Psoas muscle (tissue), 7 donors: ENCODE measurements at regions not wholly inside any gene's neighbourhood (a gene's known extent, or its start where the extent isn't known, plus 50 kb on each side); places are given as distances from the start of the nearest gene placed in this dataset.

Source experiments
- ATAC-seq, 4 donors: fragments of 200-7000 bp; cut with Tn5 transposase; one replicate each; pipeline ENCODE4 v1.9.1; 2020; ENCODE audit warnings: moderate library complexity in 3 of 4, mild to moderate bottlenecking in 2 of 4
- DNase-seq, 2 donors: peaks; one replicate each; pipeline ENCODE4 v3.0.0-alpha.2; 2020
- H3K27ac ChIP-seq: fragments of 200-600 bp; one replicate; pipeline ENCODE4 v1.8.0; 2022
- H3K27me3 ChIP-seq, 3 donors: fragments of 200-600 bp in 1 of 3; one replicate each; pipeline versions ENCODE4 v1.6.1 to v1.8.0; 2013 to 2022; ENCODE audit warnings: low read length in 2 of 3, mild to moderate bottlenecking in 2 of 3, moderate library complexity in 1 of 3; ENCODE audit not compliant: insufficient read depth in 3 of 3
- H3K36me3 ChIP-seq, 2 donors: fragments of 200-600 bp in 1 of 2; one replicate each; pipeline versions ENCODE4 v1.6.1 to v1.8.0; 2013 to 2022; ENCODE audit warnings: low read depth in 1 of 2, mild to moderate bottlenecking in 1 of 2, moderate library complexity in 1 of 2; ENCODE audit not compliant: insufficient read depth in 1 of 2
- H3K4me1 ChIP-seq: fragments of 200-600 bp; one replicate; pipeline ENCODE4 v1.8.0; 2022
- H3K4me3 ChIP-seq: fragments of 200-600 bp; one replicate; pipeline ENCODE4 v1.8.0; 2022; ENCODE audit warnings: mild to moderate bottlenecking
- H3K9me3 ChIP-seq: fragments of 200-600 bp; one replicate; pipeline ENCODE4 v1.8.0; 2022
- WGBS, 3 donors: extraction: QIAGEN DNeasy Blood & Tissue Kit; methylation state at CpG; one replicate each; pipeline versions ENCODE4 v1.1.6 to v1.1.7; 2013; 5-methylcytosine and 5-hydroxymethylcytosine counted together
- intact Hi-C, 2 donors: fragments of 100-400 bp; cut with DNase I; formaldehyde crosslinking; loops; one replicate each; pipeline versions ENCODE4 v1.11.0 to v1.14.2; 2022
- TF ChIP-seq, protein P1 (sequence below): fragments of 200-600 bp; IDR thresholded peaks from one replicate; pipeline ENCODE4 v1.8.0; 2022; ENCODE audit warnings: antibody characterized with exemption
- donor health status: healthy with polysubstance abuse.
- donor health status: DM: no; HTN: no; CAD: no; lungs with moderate emphysema.
- donor health status: Bipolar disorder and iron deficiency.
- donor health status: healthy.
- donor health status: DM: yes; HTN: yes; CAD: no.
- donor health status: DM: no; HTN: no; CAD: no.
- donor health status: DM: yes; HTN: yes; CAD: no.

DNA sequence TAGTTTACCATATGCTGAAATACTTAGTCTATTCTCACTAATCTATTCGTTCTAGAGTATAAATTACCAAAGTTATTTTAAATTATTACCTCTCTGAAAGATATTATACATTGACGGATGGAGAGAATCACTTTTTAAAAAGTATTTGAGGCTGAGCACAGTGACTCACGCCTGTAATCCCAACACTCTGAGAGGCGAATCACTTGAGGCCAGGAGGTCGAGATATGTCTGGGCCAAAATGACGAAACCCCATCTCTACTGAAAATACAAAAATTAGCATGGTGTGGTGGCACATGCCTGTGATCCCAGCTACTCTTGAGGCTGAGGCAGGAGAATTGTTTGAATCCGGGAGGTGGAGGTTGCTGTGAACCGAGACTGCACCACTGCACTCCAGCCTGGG lies 64.0 kb upstream of the SPATA31C2 start:
- 84 to 85% (median 84%) methylated on average over 8 of the region's 8 CpGs for WGBS, 3 donors
- Histone ChIP-seq H3K36me3 (no peaks in the 10 kb centered on the region), H3K9me3 (no peaks in the 10 kb centered on the region), H3K27ac (no peak overlapping the region), H3K27me3 (no peaks in the 10 kb centered on the region), H3K4me3 (no peak overlapping the region), H3K4me1 (peaks cover 2% of the 10 kb centered on the region)
- intact Hi-C loops: no loop called here
- TF ChIP-seq, protein P1, sequence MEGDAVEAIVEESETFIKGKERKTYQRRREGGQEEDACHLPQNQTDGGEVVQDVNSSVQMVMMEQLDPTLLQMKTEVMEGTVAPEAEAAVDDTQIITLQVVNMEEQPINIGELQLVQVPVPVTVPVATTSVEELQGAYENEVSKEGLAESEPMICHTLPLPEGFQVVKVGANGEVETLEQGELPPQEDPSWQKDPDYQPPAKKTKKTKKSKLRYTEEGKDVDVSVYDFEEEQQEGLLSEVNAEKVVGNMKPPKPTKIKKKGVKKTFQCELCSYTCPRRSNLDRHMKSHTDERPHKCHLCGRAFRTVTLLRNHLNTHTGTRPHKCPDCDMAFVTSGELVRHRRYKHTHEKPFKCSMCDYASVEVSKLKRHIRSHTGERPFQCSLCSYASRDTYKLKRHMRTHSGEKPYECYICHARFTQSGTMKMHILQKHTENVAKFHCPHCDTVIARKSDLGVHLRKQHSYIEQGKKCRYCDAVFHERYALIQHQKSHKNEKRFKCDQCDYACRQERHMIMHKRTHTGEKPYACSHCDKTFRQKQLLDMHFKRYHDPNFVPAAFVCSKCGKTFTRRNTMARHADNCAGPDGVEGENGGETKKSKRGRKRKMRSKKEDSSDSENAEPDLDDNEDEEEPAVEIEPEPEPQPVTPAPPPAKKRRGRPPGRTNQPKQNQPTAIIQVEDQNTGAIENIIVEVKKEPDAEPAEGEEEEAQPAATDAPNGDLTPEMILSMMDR: no peak
- DNase-seq (no peak), ATAC-seq (no peak)

DNA sequence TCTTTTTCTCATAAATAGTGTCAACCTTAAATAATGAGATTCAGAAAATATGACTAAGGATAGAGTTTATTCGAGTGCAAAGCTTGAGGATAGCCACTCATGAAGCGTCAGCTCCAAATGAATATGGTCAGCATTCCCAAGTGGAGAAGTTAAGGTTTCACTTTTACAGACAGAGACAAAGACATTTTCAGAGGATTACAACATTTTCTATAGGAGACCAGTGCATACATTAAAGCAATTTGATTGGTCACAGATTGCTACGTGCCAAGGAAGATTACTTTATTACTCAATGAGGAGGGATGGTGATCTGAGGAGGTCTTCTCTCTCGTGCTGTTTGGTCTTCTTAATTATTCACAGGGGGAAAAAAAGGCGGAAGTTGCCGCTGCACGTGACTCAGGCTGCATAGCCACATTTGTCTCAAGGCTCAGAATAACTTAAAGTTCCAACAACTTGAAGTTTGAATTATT lies 60.1 kb upstream of the SPATA31C2 start:
- WGBS, 3 donors: 15 to 21% (median 16%) methylated on average over 7 of the region's 7 CpGs
- H3K27ac ChIP-seq: no peak overlapping the region

DNA sequence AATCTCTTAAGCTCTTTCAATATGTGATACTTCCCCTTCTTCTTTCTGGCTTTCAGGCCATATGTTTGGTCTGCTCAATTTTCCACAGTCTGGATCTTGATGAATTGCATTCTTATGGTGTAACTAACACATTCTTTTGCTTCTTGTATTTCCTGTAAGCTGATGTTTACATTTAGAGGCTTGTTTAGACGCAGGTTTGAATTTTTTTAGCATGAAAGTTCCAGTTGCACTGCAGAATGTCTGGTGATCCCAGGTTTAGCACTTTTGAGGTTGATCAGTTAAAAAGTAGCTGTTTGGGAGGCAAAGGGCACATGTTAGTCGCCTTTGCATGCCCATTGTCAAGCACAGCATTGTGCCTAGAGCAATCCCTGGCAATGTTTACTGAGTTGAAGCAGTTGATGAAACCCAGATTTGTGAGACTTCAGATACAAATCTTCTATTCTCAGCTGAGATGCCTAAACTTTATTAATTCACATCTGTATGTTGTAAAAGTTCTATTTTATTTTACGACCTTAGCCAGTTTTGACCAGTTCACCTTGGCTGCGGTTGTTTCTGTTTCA lies 59.6 kb upstream of the SPATA31C2 start:
- 28 to 45% (median 31%) methylated on average over 4 of the region's 4 CpGs for WGBS, 3 donors
- H3K36me3 ChIP-seq: no peaks in the 10 kb centered on the region
- peak overlapping the region; percentile 36 for H3K4me3 ChIP-seq
- TF ChIP-seq, protein P1: no peak
- intact Hi-C loops: no loop called here
- no peaks in the 10 kb centered on the region for H3K9me3 ChIP-seq
- no peaks in the 10 kb centered on the region for H3K27me3 ChIP-seq
- H3K27ac ChIP-seq: no peak overlapping the region
- peaks cover 3% of the 10 kb centered on the region for H3K4me1 ChIP-seq
- no peak for ATAC-seq
- no peak for DNase-seq

More for the DNA sequence above, 60.1 kb upstream of the SPATA31C2 start:
- Histone ChIP-seq H3K4me1 (peaks cover 3% of the 10 kb centered on the region), H3K4me3 (peak overlapping the region; percentile 36), H3K27me3 (no peaks in the 10 kb centered on the region), H3K36me3 (no peaks in the 10 kb centered on the region), H3K9me3 (no peaks in the 10 kb centered on the region)
- DNase-seq (no peak), ATAC-seq (no peak)
- TF ChIP-seq, protein P1: no peak
- intact Hi-C loops: no loop called here

DNA sequence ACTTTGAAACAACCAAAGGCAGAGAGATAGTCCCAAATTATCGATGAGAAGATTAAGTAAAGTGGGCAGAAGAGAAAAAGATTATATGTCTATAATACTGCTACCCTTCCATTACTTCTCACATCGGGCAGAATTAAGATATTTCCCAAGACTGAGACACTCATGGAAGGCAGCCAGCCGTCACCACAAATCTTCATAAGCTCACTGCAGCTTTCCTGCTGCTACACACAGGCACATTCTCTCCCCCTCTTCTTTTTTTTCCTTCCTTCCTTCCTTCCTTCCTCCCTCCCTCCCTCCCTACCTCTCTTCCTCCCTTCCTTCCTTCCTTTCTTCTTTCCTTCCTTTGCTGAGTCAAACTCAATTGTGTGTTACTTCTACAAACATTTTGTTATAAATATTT lies 58.7 kb upstream of the SPATA31C2 start:
- TF ChIP-seq, protein P1: no peak
- H3K27ac ChIP-seq: no peak overlapping the region
- H3K9me3 ChIP-seq: no peaks in the 10 kb centered on the region
- 24 to 37% (median 30%) methylated on average over 3 of the region's 3 CpGs for WGBS, 3 donors
- intact Hi-C loops: no loop called here
- no peaks in the 10 kb centered on the region for H3K27me3 ChIP-seq
- ATAC-seq (no peak), DNase-seq (no peak)
- H3K36me3 ChIP-seq: no peaks in the 10 kb centered on the region
- peaks cover 3% of the 10 kb centered on the region for H3K4me1 ChIP-seq
- no peak overlapping the region for H3K4me3 ChIP-seq

DNA sequence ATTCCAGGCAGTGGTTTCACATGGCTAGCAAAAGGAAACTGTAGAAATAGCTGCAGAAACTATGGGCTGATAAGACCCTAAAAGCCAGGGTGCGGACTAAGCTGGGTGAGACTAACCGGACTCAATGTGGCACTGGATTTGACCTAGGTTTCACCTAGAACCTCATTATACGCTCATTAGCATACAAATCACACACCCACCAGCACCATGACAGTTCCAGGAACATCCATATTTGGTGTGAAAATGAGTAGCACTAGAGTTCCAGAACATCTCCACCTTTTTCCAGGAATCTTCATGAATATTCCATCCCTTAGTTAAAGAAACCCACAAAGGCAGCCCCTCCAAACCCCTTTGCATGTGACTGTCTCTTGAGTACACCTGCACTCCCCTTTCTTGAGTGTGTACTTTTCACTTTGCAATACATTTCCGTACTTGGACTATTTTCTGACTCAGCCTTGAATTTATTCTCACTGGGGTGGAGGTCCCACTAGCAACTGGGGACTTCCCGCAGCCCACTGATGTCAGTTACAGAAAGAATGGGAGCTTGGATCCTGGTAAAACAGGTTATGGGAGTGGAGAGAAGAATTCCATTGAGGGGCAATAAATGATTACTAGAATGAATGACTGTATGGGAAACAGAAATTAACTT lies 58.0 kb upstream of the SPATA31C2 start:
- DNase-seq: no peak
- no peaks in the 10 kb centered on the region for H3K27me3 ChIP-seq
- no peaks in the 10 kb centered on the region for H3K36me3 ChIP-seq
- ATAC-seq: no peak
- TF ChIP-seq, protein P1: no peak
- WGBS, 3 donors: 93 to 96% (median 95%) methylated on average over 5 of the region's 5 CpGs
- H3K4me1 ChIP-seq: peaks cover 3% of the 10 kb centered on the region
- intact Hi-C loops: no loop called here
- H3K27ac ChIP-seq: no peak overlapping the region
- no peaks in the 10 kb centered on the region for H3K9me3 ChIP-seq
- H3K4me3 ChIP-seq: no peak overlapping the region
